IPS-NIHi11 (cell line): ENCODE measurements at regions not wholly inside any gene's neighbourhood (a gene's known extent, or its start where the extent isn't known, plus 50 kb on each side); places are given as distances from the start of the nearest gene placed in this dataset.

Experiments
- DNase-seq: peaks from one replicate; pipeline ENCODE4 v3.0.0; 2012; ENCODE audit warnings: mixed read lengths, low spot score

GRCh38 chr10:129222436-129222835 lies 244.6 kb upstream of the MGMT start:
- no peak for DNase-seq

GRCh38 chr10:129223363-129223762 lies 243.7 kb upstream of the MGMT start:
- DNase-seq: no peak

- no peak for DNase-seq
Measured at GRCh38 chr10:129224065-129224464, 243.0 kb upstream of the MGMT start.

GRCh38 chr10:129231821-129232220 lies 235.2 kb upstream of the MGMT start:
- no peak for DNase-seq

GRCh38 chr10:129233351-129234148 lies 233.5 kb upstream of the MGMT start:
- no peak for DNase-seq

GRCh38 chr10:129236274-129236691 lies 230.8 kb upstream of the MGMT start:
- DNase-seq: no peak

- no peak for DNase-seq
Measured at GRCh38 chr10:129241461-129241860, 225.6 kb upstream of the MGMT start.

GRCh38 chr10:129244298-129244697 lies 222.7 kb upstream of the MGMT start:
- no peak for DNase-seq

- DNase-seq: no peak
Measured at GRCh38 chr10:129244757-129245156, 222.3 kb upstream of the MGMT start.

GRCh38 chr10:129253161-129253864 lies 213.7 kb upstream of the MGMT start:
- DNase-seq: no peak

GRCh38 chr10:129253865-129254179 lies 213.2 kb upstream of the MGMT start:
- no peak for DNase-seq

- DNase-seq: no peak
Measured at GRCh38 chr10:129258283-129258923, 208.6 kb upstream of the MGMT start.

- no peak for DNase-seq
Measured at GRCh38 chr10:129259128-129259815, 207.8 kb upstream of the MGMT start.

- no peak for DNase-seq
Measured at GRCh38 chr10:129272176-129272575, 194.9 kb upstream of the MGMT start.

GRCh38 chr10:129272866-129273650 lies 194.0 kb upstream of the MGMT start:
- no peak for DNase-seq

GRCh38 chr10:129273860-129274259 lies 193.2 kb upstream of the MGMT start:
- no peak for DNase-seq

- DNase-seq: peak; percentile 77
Measured at GRCh38 chr10:129274748-129275474, 192.1 kb upstream of the MGMT start.

- DNase-seq: no peak
Measured at GRCh38 chr10:129275886-129276285, 191.2 kb upstream of the MGMT start.

- DNase-seq: no peak
Measured at GRCh38 chr10:129277084-129277483, 190.0 kb upstream of the MGMT start.

- DNase-seq: no peak
Measured at GRCh38 chr10:129277841-129278240, 189.2 kb upstream of the MGMT start.

- no peak for DNase-seq
Measured at GRCh38 chr10:129278686-129279085, 188.4 kb upstream of the MGMT start.
